Left lung (tissue), 4 donors: ENCODE measurements at regions not wholly inside any gene's neighbourhood (a gene's known extent, or its start where the extent isn't known, plus 50 kb on each side); places are given as distances from the start of the nearest gene placed in this dataset.

Source experiments
- ATAC-seq: fragments of 200-7000 bp; cut with Tn5 transposase; one replicate; pipeline ENCODE4 v1.9.1; 2020; ENCODE audit warnings: moderate library complexity
- DNase-seq, 4 donors: peaks; one replicate each; pipeline ENCODE4 v3.0.0-alpha.2; 2013 to 2020
- H3K27ac ChIP-seq, 2 donors: fragments of 200-600 bp; sonication (generic) in 1 of 2; one replicate each; pipeline versions ENCODE4 v1.5.0 to v1.8.0; 2020 to 2021
- H3K27me3 ChIP-seq, 2 donors: fragments of 200-600 bp; sonication (generic) in 1 of 2; one replicate each; pipeline versions ENCODE4 v1.5.0 to v1.8.0; 2020 to 2021
- H3K36me3 ChIP-seq, 2 donors: fragments of 200-600 bp; sonication (generic) in 1 of 2; one replicate each; pipeline versions ENCODE4 v1.5.0 to v1.8.0; 2020 to 2021
- H3K4me1 ChIP-seq, 2 donors: fragments of 200-600 bp; one replicate each; pipeline ENCODE4 v1.8.0; 2021
- H3K4me3 ChIP-seq, 2 donors: fragments of 200-600 bp; sonication (generic) in 1 of 2; one replicate each; pipeline versions ENCODE4 v1.5.0 to v1.8.0; 2020 to 2021; ENCODE audit warnings: mild to moderate bottlenecking in 1 of 2
- H3K9me3 ChIP-seq, 2 donors: fragments of 200-600 bp; sonication (generic) in 1 of 2; one replicate each; pipeline versions ENCODE4 v1.5.0 to v1.8.0; 2020 to 2021
- intact Hi-C, 2 donors: fragments of 100-400 bp; cut with DNase I; formaldehyde crosslinking; loops; one replicate each; pipeline versions ENCODE4 v1.11.2 to v1.14.2; 2022
- TF ChIP-seq, protein P1 (sequence below), 2 donors: fragments of 200-600 bp; sonication (generic) in 1 of 2; IDR thresholded peaks; one replicate each; pipeline versions ENCODE4 v1.5.0 to v1.8.0; 2021; ENCODE audit warnings: antibody characterized with exemption in 2 of 2
- donor health status: DM: no; HTN: yes; CAD: no.
- donor health status: DM: no; HTN: no; CAD: no.

DNA sequence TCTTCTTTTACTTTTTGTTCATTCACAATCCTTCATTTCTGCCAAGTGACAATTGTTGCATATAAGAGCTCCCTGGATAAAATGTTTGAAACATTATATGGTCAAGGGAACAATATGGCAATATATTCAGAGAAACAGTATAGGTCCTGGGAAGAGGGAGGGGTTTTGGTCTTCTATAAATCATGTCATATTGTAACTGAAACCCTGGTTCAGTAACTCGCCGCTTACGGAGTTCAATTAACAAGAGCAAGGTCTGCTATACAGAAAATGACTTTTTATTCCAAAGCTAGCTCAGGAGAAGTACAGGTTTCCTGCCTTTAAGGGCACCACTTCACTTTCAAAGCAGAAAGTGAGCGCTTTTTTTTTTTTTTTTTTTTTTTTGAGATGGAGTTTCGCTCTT lies 522.1 kb upstream of the TGFBR2 start:
- intact Hi-C loops: no loop called here
- no peak for DNase-seq
- no peak for ATAC-seq
- Histone ChIP-seq H3K9me3 (no peaks in the 10 kb centered on the region), H3K27me3 (no peaks in the 10 kb centered on the region), H3K4me3 (no peak overlapping the region), H3K4me1 (no peaks in the 10 kb centered on the region), H3K27ac (no peak overlapping the region), H3K36me3 (no peaks in the 10 kb centered on the region)
- TF ChIP-seq, protein P1, sequence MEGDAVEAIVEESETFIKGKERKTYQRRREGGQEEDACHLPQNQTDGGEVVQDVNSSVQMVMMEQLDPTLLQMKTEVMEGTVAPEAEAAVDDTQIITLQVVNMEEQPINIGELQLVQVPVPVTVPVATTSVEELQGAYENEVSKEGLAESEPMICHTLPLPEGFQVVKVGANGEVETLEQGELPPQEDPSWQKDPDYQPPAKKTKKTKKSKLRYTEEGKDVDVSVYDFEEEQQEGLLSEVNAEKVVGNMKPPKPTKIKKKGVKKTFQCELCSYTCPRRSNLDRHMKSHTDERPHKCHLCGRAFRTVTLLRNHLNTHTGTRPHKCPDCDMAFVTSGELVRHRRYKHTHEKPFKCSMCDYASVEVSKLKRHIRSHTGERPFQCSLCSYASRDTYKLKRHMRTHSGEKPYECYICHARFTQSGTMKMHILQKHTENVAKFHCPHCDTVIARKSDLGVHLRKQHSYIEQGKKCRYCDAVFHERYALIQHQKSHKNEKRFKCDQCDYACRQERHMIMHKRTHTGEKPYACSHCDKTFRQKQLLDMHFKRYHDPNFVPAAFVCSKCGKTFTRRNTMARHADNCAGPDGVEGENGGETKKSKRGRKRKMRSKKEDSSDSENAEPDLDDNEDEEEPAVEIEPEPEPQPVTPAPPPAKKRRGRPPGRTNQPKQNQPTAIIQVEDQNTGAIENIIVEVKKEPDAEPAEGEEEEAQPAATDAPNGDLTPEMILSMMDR (IDR thresholded peaks at IDR 0.05): no peak

DNA sequence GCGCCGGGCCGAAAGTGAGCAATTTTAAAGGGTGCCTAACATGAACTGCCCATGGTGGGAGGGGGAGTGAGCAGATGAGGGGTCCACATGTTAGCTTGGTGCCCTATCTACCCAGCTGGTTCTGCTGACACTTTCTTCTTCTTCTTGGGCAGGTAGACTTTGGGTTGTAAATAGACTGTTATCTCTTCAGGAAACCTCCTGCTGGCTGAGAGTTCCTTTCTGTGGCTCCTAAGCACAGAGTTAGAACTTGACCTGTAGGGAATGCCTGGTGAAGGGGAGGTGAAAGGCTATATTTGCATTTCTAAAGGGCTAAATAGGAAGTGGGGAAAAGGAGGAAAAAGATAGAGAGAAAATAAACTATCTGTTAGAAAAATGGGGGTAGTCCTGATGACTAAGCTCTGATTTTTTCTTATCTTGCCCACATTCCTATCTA lies 521.4 kb upstream of the TGFBR2 start:
- no peaks in the 10 kb centered on the region for H3K27me3 ChIP-seq
- no peak overlapping the region for H3K4me3 ChIP-seq
- no peaks in the 10 kb centered on the region for H3K36me3 ChIP-seq
- H3K9me3 ChIP-seq: no peaks in the 10 kb centered on the region
- no peak for ATAC-seq
- intact Hi-C loops: no loop called here
- no peaks in the 10 kb centered on the region for H3K4me1 ChIP-seq
- H3K27ac ChIP-seq: no peak overlapping the region
- TF ChIP-seq, protein P1 (IDR thresholded peaks at IDR 0.05): no peak
- DNase-seq: no peak

DNA sequence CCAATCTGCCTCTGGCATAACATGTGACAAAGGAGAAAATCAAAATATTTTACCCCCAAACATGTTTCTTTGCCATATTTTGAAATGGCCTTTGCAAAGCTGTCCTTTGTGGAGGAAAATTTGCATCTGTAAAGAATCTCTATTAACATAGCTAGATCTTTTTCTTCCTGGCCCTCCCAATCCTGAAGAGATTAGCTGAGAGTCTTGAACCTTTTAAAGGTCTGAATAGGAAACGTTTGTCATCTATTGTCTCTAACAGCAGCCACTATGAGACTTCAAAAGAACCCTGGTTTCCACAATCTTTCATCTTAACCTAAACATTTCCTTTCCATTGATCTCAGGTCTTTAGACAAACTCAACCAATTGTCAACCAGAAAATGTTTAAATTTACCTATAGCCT lies 520.9 kb upstream of the TGFBR2 start:
- Histone ChIP-seq H3K9me3 (no peaks in the 10 kb centered on the region), H3K36me3 (no peaks in the 10 kb centered on the region), H3K4me1 (no peaks in the 10 kb centered on the region), H3K27ac (no peak overlapping the region), H3K27me3 (no peaks in the 10 kb centered on the region), H3K4me3 (no peak overlapping the region)
- TF ChIP-seq, protein P1 (IDR thresholded peaks at IDR 0.05): no peak
- ATAC-seq (no peak), DNase-seq (no peak)
- intact Hi-C loops: no loop called here

DNA sequence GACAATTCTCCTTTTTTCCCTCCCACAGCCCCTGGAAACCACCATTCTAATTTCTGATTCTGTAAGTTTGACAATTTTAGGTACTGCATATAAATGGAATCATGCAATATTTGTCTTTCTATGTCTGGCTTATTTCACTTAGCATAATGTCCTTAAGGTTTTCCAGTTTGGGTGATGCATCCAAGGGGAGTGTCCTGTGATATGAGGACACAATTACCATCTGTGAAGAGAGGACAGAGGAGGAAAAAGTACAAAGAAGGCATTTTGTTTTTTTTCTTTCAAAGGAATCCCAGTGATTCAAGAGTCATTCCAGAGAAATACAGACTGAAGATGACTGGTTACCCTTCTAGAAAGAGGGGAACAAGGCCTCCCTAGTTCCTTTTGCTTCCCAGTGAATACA lies 514.7 kb upstream of the TGFBR2 start:
- TF ChIP-seq, protein P1 (IDR thresholded peaks at IDR 0.05): no peak
- H3K4me1 ChIP-seq: no peaks in the 10 kb centered on the region
- peaks cover 0 to 11% of the 10 kb centered on the region in 2 donors for H3K9me3 ChIP-seq
- no peak overlapping the region for H3K27ac ChIP-seq
- ATAC-seq (no peak), DNase-seq (no peak)
- H3K36me3 ChIP-seq: no peaks in the 10 kb centered on the region
- H3K4me3 ChIP-seq: no peak overlapping the region
- intact Hi-C loops: no loop called here
- H3K27me3 ChIP-seq: no peaks in the 10 kb centered on the region

DNA sequence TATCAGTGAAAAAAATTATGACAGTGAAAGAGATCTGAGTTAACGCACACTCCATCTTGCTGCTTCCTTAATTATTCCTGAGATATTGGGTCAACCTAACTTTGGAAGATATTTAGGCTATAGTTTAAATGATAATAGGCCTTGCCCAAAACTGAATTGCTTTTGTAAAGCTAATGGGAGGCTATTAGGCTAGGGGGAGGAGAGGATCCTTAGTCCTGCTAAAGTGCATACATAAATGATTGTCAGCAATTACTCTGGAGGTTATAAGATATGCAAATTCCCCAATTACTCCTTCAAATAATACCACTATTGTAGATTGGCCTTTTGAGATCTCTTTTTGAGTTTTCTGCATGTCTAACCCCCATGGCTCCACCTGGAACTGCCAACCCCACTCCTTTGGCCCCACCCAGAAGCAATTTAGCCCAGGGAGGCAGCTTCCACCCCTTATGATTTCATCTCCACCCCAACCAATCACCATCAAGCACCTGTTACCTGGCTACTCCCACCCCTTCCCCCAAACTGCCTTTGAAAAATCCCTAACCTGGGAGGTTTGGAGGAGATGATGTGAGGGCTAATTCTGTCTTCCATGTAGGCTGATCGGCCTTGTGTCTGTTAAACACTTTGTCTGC lies 509.3 kb upstream of the TGFBR2 start:
- no peaks in the 10 kb centered on the region for H3K4me1 ChIP-seq
- H3K27ac ChIP-seq: no peak overlapping the region
- DNase-seq: no peak
- intact Hi-C loops: no loop called here
- no peak overlapping the region for H3K4me3 ChIP-seq
- H3K36me3 ChIP-seq: no peaks in the 10 kb centered on the region
- peaks cover 0 to 11% of the 10 kb centered on the region in 2 donors for H3K9me3 ChIP-seq
- no peaks in the 10 kb centered on the region for H3K27me3 ChIP-seq
- TF ChIP-seq, protein P1 (IDR thresholded peaks at IDR 0.05): no peak
- ATAC-seq: no peak
